Activated CD8-positive, alpha-beta memory T cell treated with anti-CD3 and anti-CD28 coated beads, Interleukin-2, amount 50 U/mL, for 48 hours (primary cell): ENCODE measurements at regions not wholly inside any gene's neighbourhood (a gene's known extent, or its start where the extent isn't known, plus 50 kb on each side); places are given as distances from the start of the nearest gene placed in this dataset.
"Not testable (repeated sequence)": the region's sequence is repeated elsewhere in the genome, so short reads cannot be mapped to it uniquely, and the experiment has no call there.

Source experiments
- DNase-seq: peaks from one replicate; pipeline ENCODE4 v3.0.0-alpha.2; 2020

DNA sequence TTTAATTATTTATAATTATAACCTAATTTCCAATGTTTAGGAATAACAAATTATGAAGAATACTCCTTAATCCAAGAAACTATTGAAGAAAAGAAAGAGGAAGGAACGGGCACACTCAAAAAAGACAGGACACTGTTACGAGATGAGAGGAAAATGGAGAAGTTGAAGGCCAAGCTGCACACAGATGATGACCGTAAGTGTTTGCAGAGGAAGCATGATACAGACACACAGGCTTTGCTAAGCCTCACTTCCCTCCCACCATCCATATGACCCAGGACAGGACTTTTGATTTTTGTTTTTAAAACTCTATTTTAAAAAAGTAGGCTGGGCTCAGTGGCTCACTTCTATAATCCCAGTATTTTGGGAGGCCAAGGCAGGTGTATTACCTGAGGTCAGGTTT, 389.4 kb upstream of the TPM1 start:
- DNase-seq: no peak

DNA sequence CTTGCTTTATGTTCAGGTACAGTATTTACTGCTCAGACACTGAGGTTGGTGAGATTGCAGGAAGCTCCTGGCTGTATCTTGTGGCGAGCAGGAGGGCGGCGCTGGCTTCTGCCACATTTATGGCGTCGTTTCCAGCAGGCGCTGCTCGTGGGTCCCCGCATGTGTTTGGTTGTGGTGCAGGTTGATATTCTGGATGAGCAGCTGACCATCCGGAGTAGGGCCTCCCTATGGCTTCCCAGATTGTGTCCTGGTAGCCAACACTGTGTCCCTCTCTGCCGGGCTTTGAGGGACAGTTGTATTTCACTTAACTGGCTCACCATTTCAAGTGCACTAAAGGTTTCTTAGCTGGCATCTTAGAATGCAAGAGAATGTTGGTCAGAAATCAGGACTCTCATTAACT, 386.5 kb upstream of the TPM1 start:
- DNase-seq: no peak

DNA sequence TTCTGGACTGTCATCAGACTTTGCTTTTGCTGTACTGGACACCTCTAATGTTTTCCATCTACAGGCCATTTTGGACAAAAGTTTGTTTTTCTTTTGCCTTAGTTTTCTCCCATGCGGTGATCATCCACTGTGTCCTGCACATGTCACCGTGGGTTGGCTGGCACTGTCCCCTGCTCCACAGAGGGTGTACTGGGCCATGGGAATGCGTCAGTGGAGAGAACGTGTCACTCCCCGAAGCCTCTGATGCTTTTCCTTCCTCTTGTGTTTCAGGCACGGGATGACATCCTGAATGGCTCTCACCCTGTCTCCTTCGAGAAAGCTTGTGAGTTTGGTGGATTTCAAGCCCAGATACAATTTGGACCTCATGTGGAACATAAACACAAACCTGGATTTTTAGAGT, 385.0 kb upstream of the TPM1 start:
- DNase-seq: not testable (repeated sequence)

DNA sequence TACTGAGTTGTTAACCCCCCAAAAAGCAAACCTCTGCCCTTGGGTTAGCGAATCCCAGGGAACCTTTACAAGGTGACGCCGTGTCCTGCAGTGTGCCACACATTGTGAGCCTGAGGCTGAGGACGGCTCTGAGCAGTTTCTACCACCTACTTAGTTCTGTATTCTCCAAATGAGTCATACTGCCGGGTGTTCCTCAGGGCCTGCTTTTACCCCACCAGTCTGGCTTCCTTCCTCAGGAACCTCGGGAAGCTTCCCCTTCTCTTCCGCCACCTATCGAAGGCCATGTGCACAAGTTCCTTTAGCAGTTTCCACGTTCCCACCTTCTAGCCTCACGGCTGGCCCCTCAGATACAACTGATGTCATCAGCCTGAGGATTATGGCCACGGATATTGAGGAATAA, 384.0 kb upstream of the TPM1 start:
- no peak for DNase-seq

DNA sequence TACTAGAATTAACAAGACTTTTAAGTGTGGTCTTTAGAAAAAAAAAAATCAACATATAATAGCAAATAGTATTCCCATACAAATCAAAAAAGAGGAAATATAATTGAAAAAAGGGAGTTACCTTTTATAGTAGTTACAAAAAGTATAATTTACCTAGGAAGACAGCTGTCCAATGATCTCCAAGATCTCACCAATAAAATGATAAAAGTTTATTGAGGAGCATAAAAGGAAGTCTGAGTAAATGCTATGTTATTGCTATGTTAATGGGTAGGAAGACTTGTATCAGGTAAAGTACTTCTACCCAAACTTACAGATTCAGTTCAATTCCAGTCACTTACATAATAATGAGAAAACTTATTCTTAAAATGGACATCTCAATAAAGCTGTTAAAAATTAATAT, 379.0 kb upstream of the TPM1 start:
- no peak for DNase-seq

DNA sequence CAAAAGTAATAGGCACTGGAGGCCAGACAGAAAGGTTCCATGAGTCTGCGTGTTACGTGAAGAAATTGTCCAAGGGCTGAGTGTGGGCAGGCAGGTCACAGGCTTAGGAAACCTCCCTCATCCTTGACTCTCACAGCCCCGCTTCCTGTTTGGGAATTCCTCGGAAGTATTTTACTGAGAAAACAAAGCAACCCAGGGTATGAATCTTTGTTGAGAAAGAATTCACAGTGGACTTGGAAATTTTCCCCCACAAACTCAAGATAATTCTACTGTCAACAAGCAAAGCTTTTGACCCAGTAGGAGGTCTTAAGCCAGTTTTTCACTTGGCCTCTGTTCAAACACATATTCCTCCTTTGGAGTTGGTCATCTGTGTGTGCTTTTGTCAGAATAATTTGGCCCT, 377.1 kb upstream of the TPM1 start:
- no peak for DNase-seq

DNA sequence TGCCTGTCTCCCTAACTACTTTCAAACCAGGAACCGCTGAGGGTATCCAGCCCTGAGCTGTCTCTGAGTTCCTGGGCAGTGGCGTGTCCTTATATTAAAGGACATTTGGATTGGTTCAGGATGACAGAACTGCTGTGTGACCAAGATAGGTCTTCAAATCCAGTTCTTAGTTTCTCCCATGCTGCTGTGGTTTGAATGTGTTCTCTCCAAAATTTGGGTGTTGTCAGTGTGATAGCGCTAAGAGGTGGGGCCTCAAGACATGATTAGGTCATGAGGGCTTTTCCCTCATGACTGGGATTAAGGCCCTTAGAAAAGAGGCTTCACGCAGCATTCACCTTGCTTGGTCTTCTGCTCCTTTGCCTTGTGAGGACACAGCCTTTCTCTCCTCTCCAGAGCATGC, 376.5 kb upstream of the TPM1 start:
- no peak for DNase-seq

DNA sequence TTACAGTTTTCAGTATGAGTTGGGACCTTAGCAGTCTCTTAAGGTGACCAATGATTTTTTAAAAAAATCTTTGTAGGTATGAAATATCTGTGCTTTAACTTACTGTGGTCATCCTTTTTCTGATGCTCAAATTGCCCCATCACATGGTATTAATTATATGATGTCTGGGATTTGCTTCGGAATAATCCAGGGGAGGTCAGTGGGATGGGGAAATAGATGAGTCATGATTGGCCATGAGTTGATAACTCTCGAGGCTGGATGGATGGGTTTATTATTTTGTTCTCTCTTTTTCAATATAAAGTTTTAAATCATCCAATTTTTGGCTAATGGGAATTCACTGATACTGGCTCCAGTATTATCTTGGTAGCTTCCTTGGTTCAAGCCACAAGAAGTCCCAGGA, 370.3 kb upstream of the TPM1 start:
- no peak for DNase-seq

DNA sequence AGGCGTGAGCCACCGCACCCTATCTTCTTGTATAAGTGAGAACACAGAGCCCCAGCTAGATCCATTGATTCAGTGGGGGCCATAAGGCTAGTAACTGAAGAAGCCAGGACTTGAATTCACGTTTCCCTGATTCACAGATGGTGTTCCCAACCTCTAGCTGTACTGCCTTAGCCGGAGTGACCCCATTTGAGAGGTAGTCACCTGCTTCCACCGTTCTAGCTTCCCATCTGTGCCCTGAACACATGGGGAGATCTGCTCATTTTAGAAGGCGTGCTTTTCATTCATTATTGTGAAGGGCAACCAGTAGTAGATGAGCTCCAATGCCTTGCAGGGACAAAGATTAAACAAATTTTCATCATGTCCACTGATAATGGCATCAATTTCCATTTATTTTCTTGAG, 365.7 kb upstream of the TPM1 start:
- DNase-seq: no peak

DNA sequence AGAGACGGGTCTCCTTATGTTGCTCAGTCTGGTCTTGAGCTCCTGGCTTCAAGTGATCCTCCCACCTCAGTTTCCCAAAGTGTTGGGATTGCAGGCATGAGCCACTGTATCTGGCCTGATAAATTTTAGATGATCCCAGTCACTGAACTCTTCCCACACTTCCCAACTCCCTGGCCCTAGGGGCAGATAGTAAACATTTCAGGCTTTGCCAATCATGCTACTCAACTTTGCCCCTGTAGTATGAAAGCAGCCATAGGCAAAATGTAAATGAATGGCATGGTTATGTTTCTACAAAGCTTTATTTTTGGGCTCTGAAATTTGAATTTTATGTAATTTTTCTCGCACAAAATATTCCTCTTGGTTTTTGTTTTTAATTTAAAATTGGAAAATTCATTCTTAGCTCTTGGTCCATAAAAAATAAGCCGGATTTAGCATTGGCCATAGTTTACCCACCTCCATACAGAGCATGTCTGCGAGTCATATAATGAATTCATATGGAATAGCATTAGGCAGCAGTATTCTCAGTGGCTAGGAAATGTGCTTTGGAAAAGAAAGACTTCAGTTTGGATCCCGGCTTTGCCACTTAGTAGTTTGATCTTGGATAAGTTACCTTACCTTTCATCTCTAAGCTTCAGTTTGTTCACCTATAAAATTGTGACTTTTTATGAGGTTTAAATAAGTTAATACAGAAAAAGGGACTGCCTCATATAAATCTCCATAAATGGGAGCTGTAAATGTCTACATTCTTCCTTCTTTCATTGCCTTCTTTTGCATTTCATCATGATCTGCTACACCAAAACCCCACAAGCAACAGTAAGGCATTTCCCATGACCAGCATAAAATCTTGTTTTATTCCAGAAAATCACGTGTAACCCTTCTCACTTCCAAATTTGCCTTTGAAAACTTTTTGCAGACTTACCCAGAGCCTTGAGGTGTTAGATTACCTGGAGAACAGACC, 360.3 kb upstream of the TPM1 start:
- no peak for DNase-seq

DNA sequence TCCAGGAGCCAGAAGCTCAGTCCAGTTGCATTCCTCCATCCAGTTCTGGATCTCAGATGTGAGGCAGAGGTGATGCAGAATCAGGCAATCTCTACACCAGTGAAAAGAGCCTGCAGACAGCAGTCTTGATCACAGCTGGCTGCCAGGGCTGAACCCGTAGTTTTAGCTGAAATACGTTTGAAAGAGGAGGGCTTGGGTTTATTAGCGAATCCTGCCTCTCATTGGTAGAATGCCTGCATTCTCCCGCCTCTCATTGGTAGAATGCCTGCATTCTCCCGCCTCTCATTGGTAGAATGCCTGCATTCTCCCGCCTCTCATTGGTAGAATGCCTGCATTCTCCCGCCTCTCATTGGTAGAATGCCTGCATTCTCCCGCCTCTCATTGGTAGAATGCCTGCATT, 359.4 kb upstream of the TPM1 start:
- not testable (repeated sequence) for DNase-seq

DNA sequence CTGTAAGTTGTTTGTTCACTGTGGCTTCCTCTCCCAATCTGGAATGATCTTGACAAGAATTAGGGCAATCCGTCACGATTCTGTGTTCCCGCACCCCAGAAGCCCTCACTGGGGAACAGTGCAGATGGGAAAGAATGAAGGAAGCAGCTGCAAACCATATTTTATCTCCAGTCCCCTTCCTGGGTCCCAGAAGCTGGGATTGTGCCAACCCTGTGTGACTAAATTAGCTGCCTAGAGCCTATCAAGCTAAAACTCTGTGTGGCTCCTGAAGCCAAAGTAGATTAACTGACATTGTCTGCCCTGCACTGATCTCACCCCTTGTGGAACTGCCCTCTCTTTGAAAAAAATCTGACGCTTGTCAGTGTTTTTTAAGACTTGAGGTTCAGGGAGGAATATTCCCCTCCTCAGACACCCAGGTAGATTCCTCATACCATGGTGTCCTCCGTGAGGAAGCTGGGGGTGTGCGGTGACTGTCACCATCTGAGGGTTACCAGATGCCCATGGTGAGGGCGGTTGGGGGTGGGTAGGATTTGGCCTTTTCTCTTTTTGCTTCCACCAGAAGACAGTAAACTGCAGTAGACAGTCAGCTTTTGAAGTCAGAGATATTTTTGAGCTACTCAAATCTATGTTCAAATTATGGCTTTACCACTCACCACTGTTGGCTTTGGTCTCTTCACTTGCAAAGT, 358.3 kb upstream of the TPM1 start:
- DNase-seq: no peak

DNA sequence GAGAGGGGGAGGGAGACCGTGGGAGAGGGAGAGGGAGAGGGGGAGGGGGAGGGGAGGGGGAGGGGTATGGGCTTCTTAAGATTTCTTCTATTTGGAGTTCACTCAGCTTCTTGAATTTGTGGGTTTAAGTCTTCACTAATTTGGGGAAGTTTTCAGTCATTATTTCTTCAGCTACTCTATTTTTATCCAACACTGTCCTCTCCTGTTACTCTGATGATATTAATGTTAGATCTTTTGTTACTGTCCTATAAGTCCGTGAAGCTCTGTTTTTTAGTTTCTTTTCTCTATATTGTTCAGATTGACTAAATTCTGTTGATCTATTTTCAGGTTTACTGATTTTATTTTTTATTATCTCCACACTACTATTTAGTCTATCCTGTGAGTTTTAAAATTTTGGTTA, 351.5 kb upstream of the TPM1 start:
- DNase-seq: no peak

DNA sequence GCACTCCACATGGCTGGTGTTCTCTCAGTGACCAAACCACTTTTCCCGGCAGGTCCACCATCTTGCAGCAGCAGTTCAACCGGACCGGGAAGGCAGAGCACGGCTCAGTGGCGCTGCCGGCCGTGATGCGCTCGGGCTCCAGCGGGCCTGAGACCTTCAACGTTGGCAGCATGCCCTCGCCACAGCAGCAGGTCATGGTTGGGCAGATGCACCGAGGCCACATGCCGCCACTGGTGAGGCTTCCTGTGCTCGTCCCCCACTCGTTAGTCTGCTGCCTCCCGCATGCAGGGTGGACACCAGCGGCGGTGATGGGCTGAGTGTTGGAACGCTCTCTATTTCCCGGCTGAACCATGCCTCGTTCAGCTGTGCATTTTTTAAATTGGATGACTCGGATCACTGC, 344.9 kb upstream of the TPM1 start:
- DNase-seq: no peak

DNA sequence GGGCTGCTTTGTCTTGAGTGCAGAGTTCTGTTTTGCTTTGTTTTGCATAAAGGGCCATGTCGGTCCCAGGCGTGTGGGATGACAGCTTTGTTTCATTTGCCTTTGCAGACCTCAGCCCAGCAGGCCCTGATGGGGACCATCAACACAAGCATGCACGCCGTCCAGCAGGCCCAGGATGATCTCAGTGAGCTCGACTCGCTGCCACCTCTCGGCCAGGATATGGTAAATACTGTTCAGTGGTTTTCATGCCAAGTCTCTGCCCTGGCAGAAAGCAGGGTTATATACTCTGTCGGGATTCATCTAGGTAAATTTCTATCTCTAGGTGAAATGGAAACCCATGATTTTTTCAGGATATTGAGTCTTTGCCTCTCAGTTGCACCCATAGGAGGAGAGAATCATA, 343.9 kb upstream of the TPM1 start:
- DNase-seq: no peak

DNA sequence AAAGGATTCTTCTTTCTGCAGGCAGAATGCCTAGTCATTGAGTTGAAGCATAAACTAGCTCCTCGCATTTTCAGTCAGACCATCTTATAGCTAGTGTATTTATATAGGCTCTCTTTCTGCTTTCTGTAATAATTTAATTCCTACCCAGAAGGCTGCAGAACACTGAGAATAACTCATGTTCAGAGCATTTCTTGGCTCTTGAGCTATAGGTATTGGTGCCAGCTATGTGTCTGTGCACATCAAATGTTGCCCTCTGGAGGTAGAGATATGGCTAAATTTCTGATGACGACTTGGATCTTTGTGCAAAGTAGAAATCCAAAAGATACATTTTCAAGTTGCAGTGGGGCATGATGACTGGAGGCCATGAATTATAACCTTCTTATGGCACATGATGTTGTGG, 336.2 kb upstream of the TPM1 start:
- no peak for DNase-seq

DNA sequence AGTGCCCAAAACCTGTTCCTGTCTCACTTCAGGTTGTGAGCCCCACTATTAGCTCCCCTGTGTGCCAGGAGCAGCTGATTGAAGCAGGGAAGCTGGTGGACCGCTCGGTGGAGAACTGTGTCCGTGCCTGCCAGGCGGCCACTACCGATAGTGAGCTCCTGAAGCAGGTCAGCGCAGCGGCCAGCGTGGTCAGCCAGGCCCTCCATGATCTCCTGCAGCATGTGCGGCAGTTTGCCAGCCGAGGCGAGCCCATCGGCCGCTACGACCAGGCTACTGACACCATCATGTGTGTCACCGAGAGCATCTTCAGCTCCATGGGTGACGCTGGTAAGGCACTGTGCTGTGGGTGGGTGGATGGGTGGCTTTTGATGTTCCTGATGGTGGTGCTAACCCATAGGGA, 334.1 kb upstream of the TPM1 start:
- DNase-seq: no peak

DNA sequence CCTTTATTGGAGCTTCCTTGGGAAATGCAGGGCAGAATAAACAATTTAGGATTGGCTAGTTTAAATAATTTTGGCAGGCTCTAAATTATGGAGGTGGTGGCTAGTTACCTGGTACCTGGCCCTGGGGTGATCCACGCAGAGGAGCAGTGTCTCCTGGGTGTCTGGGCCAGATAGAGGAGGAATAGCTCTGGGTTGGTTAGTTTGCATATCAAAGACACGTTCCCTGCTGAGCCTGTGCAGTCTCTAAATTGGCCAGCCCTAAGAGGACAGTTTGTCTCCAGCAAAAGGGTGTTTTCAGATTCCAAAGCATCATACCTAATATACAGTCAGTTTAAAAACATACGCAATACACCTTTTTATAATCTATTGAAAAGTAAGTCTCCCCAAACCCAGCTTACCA, 333.3 kb upstream of the TPM1 start:
- no peak for DNase-seq

DNA sequence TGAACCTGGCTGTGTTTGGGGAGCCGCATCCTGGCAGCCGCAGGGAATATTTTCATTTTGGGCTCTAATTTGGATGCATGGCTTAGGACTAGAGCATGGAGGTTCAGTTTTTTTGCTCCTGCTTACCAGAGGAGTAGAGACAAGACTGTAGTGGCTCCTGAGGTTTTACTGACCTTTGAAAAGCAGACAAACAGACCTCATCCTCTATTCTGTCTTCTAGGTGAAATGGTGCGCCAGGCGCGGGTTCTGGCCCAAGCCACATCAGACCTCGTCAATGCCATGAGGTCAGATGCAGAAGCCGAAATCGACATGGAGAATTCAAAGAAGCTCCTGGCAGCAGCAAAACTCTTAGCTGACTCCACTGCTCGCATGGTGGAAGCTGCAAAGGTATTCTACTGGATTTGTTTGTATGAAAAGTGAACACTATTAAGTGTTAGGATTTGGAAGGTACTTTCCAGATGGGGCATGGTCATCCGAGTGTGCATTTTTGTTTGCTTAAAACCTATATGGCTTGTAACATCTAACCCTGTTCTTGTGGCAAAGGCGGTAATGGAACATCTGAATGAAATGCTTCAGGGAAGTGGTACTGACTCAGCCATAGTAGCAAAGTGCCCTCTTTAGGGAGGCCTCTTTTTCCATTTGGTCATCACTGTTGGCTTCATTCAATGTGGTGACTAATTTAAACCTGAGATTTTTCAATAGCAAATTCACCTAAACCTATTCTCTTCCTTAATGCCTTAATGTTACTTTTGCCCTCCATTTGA, 330.7 kb upstream of the TPM1 start:
- no peak for DNase-seq

DNA sequence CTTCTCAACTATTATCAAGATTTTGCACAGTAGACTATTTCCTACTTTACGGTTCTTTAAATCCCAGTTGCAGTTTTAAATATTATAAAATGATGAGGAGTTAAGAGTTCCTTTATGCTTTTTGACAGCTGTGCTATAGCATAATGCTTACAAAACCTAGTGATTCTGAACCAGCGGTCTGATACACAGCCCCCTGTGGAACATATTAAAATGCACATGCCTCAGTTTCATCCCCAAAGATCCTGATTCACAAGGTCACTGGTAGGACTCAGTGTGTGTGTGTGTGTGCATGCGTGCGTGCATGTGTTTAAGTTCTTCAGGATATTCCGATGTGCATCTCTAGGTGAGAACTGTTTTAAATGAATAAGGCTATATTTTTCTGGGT, 330.1 kb upstream of the TPM1 start:
- DNase-seq: no peak

DNA sequence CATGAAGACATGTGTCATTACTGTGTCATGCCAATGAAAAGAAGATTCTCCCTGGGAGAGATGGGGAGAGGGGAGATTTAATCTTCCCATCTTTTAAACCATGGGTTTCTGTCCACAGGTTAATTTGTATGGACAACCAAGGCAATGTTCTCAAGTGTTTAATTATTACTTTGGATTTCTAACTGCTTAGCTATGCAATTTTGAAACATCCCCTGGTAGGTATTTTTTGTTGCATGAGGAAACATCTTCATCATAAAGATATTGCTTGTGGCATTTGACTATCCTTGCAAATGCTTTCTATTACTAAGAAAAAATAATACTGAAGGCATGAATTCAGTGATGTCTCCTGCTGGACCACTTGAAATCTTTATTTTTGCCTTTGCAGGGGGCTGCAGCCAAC, 326.6 kb upstream of the TPM1 start:
- DNase-seq: no peak

DNA sequence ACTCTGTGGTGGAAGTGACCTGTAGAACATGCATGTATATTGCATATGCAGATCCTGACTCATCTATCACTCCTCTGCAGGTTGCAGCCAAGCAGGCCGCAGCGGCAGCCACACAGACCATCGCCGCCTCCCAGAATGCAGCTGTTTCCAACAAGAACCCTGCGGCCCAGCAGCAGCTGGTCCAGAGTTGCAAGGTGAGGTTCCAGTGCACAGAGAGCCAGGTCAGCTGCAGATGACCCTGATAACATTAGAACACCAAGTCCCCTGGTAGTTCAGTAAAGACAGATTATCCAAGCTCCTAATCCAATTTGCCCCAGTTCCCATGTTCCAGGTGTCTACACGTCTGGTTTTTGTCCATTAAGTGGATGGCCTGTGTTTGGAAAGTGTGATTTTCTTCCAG, 325.1 kb upstream of the TPM1 start:
- DNase-seq: no peak

DNA sequence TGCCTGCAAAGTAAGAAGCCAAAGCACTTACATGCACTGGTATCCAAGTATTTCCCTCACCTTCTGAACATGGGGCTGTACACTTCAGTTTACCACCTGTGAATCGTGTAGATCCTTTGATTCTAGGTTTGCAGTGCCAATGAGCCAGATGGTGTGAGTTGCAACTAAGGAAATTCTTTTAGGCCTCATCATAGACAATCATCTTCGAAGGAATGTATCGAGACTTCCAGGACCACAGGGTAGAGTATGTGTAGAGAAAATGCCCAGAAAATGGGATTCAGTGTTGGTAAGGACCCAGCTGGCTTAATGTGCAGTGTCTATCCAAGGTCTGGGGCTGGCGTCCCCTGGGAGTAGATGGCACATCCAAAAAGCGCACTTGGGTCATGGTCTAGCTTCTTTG, 323.2 kb upstream of the TPM1 start:
- no peak for DNase-seq

DNA sequence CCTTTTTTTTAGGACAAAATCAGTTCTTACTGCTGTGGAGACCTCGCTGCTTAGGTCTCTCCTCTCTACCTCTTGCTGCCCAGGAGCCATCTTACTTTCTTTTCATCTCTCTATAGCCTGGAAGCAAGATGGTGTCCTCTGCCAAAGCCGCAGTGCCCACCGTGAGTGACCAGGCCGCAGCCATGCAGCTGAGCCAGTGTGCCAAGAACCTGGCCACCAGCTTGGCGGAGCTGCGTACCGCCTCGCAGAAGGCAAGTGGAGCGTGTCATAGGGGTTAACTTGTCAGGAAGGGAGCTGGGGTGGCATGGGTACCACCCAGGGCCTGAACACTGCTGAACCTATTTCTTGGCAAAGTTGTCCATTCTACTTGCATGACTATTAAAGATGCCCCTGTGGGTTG, 320.3 kb upstream of the TPM1 start:
- no peak for DNase-seq
